KOPT-K1 (cell line): ENCODE measurements at regions not wholly inside any gene's neighbourhood (a gene's known extent, or its start where the extent isn't known, plus 50 kb on each side); places are given as distances from the start of the nearest gene placed in this dataset.

Experiments
- H3K27ac ChIP-seq: fragments of 200-600 bp; sonication (generic); 2 replicates; pipeline ENCODE4 v1.5.1; 2016; ENCODE audit warnings: antibody characterized with exemption, mild to moderate bottlenecking, low read depth, low read length; ENCODE audit not compliant: poor library complexity, severe bottlenecking
- H3K36me3 ChIP-seq: fragments of 200-600 bp; sonication (generic); 2 replicates; pipeline ENCODE4 v1.5.1; 2017; ENCODE audit warnings: antibody characterized with exemption, mild to moderate bottlenecking, low read length, moderate library complexity; ENCODE audit not compliant: insufficient read depth
- H3K9me3 ChIP-seq: fragments of 200-600 bp; sonication (generic); 2 replicates; pipeline ENCODE4 v1.5.1; 2017; ENCODE audit warnings: antibody characterized with exemption, low read length, mild to moderate bottlenecking; ENCODE audit not compliant: insufficient read depth, poor library complexity, severe bottlenecking

DNA sequence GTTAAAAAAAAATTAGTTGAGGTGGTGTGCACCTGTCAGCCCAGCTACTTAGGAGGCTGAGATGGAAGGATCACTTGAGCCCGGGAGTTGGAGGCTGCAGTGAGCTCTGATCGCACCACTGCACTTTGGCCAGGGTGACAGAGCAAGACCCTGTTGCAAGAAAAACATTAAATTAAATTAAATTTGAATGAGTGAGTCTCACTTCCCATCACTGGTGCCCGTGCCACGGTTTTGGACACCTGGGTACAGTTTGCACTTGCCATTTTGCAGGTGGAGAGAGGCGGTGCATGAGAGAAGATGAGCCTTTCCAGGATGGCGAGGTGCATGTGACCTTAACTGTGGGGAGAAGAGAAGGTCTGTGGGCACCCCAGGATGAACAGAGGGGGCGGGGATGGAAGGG lies 60.3 kb upstream of the ZNF536 start:
- Histone ChIP-seq H3K36me3 (no peaks in the 10 kb centered on the region), H3K27ac (no peak overlapping the region), H3K9me3 (peaks cover 7% of the 10 kb centered on the region)

DNA sequence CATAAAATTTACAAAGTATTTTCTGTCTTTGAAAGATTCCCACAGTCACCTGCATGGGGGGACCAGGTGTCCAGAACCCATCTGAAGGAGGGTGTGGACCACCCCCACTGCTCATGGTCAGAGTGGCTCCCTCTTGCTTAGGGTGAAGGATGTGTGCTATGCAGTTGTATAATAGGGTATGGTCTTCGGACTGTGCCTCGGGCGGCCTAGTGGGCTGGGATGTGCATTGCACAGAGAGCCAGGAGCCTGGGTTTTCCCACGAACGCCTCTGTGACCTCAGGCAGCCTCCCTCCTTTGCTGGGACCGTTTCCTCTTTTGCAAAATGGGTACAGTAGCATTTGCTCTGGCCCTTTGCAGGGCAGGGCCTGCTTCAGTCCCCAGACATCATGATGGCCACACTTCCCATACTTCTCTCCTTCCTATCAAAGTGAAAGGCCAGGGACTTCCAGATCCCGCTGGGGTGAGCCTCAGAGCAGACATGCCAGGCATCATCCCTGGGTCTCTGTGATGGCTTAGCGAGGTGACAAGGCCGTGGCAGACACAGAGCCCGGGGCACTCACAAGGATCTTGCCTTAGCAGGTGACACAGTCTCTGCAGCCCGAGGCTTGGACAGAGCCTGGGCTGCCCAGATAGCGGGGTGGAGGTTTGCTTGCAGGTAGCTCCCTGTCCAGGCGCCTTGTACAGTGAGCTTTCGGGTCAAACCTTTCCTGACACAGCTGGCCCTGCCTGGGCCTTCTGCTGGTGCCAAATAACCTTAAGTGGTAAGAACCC lies 59.4 kb upstream of the ZNF536 start:
- Histone ChIP-seq H3K9me3 (peaks cover 7% of the 10 kb centered on the region), H3K27ac (no peak overlapping the region), H3K36me3 (no peaks in the 10 kb centered on the region)

DNA sequence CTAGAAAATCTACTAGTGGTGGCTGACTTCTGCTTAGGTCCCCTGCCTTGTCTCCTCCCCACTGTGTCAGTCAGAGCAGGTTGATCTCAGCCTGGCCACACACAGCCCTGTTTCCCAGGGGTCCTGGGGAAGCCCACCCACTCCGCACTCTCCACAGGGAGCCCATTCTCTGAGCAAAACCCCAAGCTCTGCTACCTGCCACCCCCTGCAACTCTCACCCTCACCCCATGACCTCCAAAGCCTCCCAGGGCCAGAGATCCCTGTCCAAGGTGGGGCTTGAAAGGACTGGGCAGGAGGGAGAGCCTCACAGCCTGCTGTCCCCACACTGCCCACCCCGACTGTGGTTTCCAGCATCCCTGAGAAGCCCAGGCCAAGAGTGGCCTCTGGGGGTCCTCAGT lies 58.8 kb upstream of the ZNF536 start:
- peaks cover 7% of the 10 kb centered on the region for H3K9me3 ChIP-seq
- H3K36me3 ChIP-seq: no peaks in the 10 kb centered on the region
- no peak overlapping the region for H3K27ac ChIP-seq

DNA sequence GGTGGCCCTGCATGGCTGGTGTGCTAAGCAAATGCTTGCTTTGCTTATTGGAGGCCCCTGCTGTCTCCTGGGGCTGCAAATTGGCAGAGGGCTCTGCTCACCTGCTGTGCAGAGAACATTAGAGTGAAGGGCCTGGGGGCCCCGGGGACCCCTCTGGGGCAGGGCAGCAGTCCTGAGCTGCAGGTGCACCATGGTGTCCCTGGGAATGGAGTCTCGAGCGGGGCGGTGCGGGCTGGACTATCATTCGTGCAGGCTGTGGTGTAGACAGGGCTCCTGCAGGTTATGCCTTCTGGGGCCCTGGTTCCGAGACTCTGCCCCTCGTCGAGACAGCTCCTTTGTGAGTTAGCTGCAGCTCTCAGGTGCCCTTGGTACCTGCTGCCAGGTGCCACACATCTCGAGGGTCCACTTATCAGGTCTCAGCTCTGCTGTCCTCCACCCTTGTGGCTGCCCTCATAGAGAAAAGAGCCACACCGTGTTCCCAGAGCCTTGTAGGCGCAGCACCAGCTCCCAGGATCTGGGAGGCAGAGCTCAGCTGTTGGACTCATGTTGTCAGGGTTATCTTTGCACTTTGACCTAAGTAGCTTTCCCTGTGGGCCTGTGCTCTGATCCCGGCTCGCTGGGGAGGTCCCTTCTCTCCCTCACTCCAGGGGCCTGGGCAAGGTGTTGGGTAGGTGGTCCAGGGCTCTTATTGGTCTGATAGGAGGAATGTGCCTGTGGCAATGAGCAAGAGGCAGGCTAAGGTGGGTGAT lies 58.0 kb upstream of the ZNF536 start:
- Histone ChIP-seq H3K9me3 (peaks cover 7% of the 10 kb centered on the region), H3K36me3 (no peaks in the 10 kb centered on the region), H3K27ac (no peak overlapping the region)

DNA sequence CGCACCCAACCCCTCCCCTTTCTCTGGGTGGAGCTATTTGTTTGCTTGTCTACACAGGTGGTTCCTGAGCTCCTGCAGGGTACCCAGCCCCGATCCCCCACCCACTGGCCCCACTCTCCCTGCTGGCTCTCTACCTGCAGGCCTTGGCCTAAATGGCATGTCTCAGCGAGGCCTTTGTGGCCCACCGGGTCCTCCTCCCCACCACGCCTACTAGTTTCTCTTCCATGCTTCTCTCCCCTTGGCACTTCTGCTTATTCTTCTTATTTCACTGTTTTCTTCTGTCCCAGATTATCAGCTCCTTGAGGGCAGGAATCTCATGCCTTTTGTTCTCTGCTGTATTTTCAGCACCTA lies 57.4 kb upstream of the ZNF536 start:
- H3K9me3 ChIP-seq: peaks cover 7% of the 10 kb centered on the region
- no peaks in the 10 kb centered on the region for H3K36me3 ChIP-seq
- no peak overlapping the region for H3K27ac ChIP-seq

DNA sequence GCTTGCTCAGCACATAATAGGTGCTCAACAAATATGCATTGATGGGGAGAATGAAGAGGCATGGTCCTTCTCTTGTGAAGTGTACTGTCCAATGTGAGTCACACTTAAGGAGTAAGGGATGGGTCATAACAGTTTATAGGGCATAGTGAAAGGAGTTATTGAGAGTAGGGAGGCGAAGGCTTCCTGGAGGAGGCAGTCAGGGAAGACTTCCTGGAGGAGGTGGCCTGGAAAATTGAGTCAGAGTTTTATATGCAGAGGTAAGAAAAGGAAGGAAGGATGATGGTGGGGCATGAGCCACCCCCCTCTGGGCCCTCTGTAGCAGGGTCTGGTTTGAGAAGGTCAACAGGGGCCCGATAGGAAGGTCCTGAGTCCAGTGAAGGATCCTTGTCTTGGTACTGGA lies 57.0 kb upstream of the ZNF536 start:
- peaks cover 7% of the 10 kb centered on the region for H3K9me3 ChIP-seq
- H3K36me3 ChIP-seq: no peaks in the 10 kb centered on the region
- no peak overlapping the region for H3K27ac ChIP-seq

DNA sequence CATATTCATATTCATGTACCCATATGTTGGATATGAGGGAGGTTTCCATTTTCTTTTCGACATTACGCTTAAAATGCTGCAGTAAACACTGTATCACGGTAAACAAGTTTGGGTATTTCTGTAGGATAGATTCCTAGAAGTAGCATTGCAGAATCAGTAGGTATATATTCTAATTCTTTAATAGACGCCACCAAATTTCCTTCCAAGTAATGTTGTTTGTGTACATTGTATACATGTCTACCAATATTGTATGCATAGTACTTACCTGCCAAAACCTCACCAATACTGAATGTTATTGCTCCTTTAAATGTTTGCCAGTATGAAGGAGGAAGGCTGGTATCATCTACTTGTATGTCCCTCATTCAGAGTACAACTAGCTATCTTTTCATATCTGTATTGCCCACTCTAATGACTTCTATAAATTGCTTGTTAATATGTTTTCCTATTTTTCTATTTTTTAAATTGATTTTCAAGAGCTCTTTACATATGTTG lies 56.1 kb upstream of the ZNF536 start:
- Histone ChIP-seq H3K9me3 (peaks cover 7% of the 10 kb centered on the region), H3K36me3 (no peaks in the 10 kb centered on the region), H3K27ac (no peak overlapping the region)

DNA sequence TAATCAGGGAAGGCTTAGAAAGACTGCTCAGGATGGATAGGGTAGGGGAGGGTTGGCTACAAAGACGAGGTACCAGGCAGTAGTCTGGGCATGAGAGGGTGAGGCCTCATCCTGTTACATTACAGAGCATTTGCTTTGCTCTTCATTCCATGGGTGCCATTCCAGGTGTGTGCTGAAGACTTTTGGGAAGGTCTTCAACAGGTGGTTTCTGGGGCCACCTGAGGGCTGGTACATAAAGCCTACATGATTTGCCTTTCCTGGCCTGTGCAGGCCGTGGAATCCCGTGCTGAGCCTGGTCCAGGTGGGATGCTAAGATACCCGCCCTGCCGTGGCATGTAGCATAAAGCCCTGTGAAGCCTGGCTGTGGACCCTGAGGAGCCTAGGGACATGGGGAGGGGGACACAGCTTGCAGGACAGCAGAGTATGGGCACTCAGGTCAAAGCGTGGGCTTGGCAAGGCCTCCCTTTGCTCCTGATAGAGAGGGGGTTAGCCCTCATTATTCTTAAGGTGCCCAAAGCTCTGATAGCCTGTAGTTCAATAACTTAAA lies 55.6 kb upstream of the ZNF536 start:
- Histone ChIP-seq H3K27ac (no peak overlapping the region), H3K36me3 (no peaks in the 10 kb centered on the region)

DNA sequence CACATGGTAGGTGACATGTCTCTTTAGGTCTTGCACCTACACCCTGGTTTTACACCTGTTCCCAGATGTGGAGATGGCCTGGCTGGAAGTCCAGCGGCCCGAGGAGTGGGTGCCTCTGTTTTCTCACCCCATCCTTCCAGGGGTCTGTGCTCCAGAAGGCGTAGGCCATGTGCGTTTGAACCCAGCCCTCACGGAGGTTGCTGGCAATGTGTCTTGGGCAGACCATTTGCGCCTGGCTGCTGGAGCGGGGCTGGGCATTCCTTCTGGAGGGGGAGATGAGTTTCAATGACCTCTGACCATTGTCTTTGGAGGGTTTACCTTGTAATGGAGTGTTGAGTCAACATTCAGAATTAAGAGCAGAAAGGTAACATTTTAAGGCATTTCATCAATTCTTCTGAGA lies 54.8 kb upstream of the ZNF536 start:
- Histone ChIP-seq H3K9me3 (peaks cover 7% of the 10 kb centered on the region), H3K27ac (no peak overlapping the region), H3K36me3 (no peaks in the 10 kb centered on the region)

More for the DNA sequence above, 55.6 kb upstream of the ZNF536 start:
- H3K9me3 ChIP-seq: peaks cover 7% of the 10 kb centered on the region

DNA sequence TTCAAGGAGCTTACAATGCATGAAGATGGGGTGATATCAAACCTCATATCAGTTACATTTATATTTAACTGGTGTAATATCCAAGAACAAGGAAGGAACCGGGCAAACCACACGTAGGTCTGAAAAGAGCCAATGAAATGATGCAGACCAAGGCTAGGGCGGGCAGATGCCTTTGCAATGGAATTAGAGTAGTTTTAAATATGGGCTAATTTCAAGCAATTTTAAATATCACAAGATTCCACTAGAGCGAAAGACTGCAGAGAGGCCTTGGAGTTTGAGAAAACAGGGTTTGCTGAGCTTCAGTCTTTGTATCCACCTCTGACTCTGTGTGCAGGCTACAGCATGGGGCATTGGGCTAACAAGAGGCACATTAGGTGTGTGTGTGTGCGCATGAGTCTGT lies 53.9 kb upstream of the ZNF536 start:
- Histone ChIP-seq H3K9me3 (peaks cover 7% of the 10 kb centered on the region), H3K36me3 (no peaks in the 10 kb centered on the region), H3K27ac (no peak overlapping the region)

DNA sequence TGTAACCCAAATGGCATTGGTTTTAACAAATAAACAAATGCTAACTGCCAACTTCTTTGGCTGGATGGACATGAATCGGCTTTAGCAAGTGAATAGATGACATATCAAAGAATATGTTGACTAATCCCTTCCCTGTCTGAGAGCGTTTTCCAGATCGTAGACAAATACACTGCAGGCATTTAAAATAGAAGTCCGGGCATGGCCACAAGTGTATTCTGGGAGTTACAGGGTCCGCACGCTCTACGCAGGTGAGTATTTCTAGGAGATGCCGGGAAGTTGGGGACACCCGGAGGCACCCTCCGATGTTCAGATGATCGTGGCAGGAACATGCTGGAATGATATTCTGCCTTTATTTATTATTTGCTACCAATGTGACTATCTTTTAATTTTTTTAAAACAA lies 53.2 kb upstream of the ZNF536 start:
- H3K36me3 ChIP-seq: no peaks in the 10 kb centered on the region
- peaks cover 7% of the 10 kb centered on the region for H3K9me3 ChIP-seq
- no peak overlapping the region for H3K27ac ChIP-seq

DNA sequence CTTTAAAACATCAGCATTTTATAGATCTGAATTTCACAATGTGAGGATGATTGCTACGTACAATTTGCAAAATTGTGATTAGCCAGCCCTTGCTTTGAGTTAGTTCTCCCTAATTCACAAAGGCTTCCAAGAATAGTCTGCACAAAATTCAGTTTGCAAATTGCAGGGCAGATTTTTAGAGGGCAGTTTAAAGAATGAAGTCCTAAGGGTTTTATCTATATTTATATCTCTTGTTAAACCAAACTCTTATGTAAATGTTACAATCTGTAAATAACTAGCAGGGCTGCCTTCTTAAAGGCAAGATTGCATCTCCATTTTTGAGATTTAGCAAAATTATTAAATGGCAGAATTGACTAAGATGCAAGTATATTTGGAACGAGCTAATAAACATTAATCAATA lies 52.8 kb upstream of the ZNF536 start:
- Histone ChIP-seq H3K36me3 (no peaks in the 10 kb centered on the region), H3K9me3 (peaks cover 7% of the 10 kb centered on the region), H3K27ac (no peak overlapping the region)

DNA sequence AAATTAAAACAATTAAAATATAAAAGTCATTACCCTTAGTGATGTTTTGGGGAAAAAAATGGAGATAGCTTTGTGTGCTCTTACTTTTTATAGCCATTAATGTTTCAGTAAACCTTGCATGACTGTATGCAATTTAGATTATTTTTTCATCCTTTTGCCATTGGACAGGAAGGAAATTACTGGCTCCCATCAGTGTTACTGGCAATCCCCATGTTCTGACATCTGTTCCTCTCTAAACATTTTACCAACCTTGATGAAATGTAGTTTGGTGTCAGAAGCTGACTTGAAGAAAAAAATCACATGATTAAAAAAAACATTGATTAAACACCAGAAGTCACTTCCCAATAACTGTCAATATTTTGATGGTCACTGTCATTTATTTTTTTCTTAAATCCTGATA lies 52.3 kb upstream of the ZNF536 start:
- H3K9me3 ChIP-seq: peaks cover 7% of the 10 kb centered on the region
- no peak overlapping the region for H3K27ac ChIP-seq
- no peaks in the 10 kb centered on the region for H3K36me3 ChIP-seq

DNA sequence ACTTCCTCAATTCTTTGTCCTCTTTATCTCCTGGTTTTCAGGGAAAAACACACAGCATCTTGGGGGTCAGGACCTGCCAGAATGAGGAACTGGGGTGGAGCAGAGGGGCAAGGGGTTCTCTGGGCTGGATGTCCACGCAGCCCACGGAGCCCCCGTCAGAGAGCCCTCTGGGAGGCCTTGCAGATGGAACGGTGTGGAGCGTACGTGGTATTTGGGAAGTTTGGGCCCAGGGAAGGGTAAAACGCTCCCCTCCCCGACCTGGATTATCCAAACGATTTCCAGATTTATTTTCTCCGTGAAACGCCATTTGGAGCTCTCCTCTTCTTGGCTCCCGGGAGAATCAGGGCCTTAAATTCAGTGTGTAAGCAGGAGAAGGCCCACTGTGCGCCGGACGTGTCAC lies 51.7 kb upstream of the ZNF536 start:
- Histone ChIP-seq H3K27ac (no peak overlapping the region), H3K9me3 (peaks cover 7% of the 10 kb centered on the region), H3K36me3 (no peaks in the 10 kb centered on the region)

DNA sequence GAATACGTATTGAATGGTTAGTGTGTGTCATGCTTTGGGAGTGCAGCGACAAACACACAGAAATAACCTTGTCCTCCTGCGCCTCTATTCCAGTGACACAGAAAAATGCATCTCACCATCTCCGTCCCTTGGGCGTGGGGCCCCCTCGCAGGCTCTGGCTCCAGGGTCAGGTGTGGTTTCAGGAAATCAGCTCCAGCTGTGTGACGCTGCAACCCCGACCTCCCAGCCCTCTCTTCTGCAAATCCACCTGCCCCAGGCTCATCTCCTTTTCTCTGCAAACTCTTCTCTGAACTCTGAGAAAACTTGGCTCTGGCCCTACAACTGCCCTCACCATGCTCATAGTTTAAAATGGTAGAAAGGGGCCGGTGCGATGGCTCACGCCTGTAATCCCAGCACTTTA lies 51.3 kb upstream of the ZNF536 start:
- peaks cover 3% of the 10 kb centered on the region for H3K9me3 ChIP-seq
- no peak overlapping the region for H3K27ac ChIP-seq
- H3K36me3 ChIP-seq: no peaks in the 10 kb centered on the region
